ENCODE measurements at regions not wholly inside any gene's neighbourhood (a gene's known extent, or its start where the extent isn't known, plus 50 kb on each side); places are given as distances from the start of the nearest gene placed in this dataset.

DNA sequence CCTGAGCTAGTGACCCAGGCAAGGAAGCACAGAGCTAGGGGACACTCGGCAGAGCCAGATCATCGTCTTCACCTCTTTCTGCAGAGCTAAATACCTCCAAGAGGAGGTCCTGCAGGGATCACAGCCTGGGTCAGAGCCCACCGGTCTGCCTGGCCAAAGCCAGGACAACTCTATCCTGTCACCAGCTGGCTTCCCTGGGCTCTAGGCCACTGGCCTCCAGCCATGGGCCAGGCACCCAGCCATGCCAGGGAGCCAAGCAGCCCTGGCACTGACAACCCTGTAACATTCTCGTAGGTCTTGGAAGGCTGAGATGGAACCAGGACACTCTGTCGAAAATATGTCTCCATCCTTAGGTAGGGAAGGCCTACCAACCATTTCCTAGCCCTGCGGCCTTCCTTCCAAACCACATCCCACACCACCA, 270.1 kb downstream of the BUD13 start:
- DNase-seq (ENCODE audit: low spot score, unreplicated experiment), result no peak
- no peaks in the 10 kb centered on the region for H3K36me3 Mint-ChIP-seq (ENCODE audit: insufficient read depth)
- H3K27me3 Mint-ChIP-seq, result peaks cover 78% of the 10 kb centered on the region
- H3K9me3 Mint-ChIP-seq (ENCODE audit: low read depth), result no peaks in the 10 kb centered on the region
- TF ChIP-seq, protein P1, sequence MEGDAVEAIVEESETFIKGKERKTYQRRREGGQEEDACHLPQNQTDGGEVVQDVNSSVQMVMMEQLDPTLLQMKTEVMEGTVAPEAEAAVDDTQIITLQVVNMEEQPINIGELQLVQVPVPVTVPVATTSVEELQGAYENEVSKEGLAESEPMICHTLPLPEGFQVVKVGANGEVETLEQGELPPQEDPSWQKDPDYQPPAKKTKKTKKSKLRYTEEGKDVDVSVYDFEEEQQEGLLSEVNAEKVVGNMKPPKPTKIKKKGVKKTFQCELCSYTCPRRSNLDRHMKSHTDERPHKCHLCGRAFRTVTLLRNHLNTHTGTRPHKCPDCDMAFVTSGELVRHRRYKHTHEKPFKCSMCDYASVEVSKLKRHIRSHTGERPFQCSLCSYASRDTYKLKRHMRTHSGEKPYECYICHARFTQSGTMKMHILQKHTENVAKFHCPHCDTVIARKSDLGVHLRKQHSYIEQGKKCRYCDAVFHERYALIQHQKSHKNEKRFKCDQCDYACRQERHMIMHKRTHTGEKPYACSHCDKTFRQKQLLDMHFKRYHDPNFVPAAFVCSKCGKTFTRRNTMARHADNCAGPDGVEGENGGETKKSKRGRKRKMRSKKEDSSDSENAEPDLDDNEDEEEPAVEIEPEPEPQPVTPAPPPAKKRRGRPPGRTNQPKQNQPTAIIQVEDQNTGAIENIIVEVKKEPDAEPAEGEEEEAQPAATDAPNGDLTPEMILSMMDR (IDR thresholded peaks at IDR 0.05; ENCODE audit: unreplicated experiment), result no peak
- no peak overlapping the region for H3K4me3 Mint-ChIP-seq (ENCODE audit: low read depth)
- no peak overlapping the region for H3K27ac Mint-ChIP-seq
- H3K4me1 Mint-ChIP-seq (ENCODE audit: low read depth), result peaks cover 3% of the 10 kb centered on the region

DNA sequence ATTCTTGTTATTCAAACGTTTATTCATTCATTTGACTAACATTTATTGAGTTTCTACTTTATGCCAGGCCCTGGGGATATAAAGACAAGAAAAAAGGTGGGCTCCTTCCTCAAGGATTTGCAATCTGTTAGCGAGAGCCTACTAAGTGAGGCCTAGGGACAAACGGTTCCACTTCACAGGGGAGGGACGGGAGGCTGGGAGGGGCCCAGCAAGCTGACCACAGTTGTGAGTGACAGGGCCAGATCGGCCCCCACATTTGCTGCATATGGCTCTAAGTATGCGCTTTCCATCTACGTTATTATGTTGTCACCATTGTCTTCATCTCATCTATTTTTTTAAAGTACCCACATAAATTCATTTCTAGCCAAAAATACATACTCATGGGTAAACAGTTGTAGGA, 271.1 kb downstream of the BUD13 start:
- H3K4me3 Mint-ChIP-seq (ENCODE audit: low read depth), result no peak overlapping the region
- no peak for DNase-seq (ENCODE audit: low spot score, unreplicated experiment)
- no peak overlapping the region for H3K27ac Mint-ChIP-seq
- TF ChIP-seq, protein P1 (IDR thresholded peaks at IDR 0.05; ENCODE audit: unreplicated experiment), result no peak
- H3K27me3 Mint-ChIP-seq, result peaks cover 75% of the 10 kb centered on the region
- no peaks in the 10 kb centered on the region for H3K9me3 Mint-ChIP-seq (ENCODE audit: low read depth)
- no peaks in the 10 kb centered on the region for H3K36me3 Mint-ChIP-seq (ENCODE audit: insufficient read depth)
- H3K4me1 Mint-ChIP-seq (ENCODE audit: low read depth), result peaks cover 3% of the 10 kb centered on the region

DNA sequence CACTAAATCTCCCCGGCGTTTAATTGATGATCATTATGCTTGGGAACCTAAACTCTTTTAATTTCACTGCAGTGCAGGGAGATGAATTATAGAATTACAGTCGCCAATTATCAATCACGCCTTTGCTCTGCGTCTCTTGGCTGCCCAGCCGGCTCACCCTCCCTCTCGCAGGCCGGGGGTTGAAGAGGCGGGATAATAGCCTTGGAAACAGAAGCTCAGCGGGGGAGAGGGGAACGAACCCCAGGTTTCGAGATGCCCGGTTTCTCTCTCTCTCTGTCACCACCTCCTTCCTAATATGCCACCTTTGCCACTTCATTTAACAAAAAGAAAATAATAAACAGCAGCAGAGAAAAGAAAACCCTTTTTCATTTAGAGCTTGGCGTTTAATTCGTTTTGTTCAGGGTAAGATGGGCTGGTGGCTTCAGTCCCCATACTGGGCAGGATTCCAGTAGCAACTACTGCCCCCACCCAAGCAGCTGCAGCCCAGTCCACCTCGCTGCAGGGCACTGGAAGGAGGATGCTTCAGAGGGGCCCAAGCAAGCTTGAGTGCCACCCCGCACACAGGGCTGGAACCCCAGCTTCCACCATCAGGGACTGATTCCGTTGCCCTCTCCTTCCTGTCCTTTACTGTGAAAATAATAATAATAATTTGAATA, 271.7 kb downstream of the BUD13 start:
- TF ChIP-seq, protein P1 (IDR thresholded peaks at IDR 0.05; ENCODE audit: unreplicated experiment), result no peak
- no peak overlapping the region for H3K27ac Mint-ChIP-seq
- no peaks in the 10 kb centered on the region for H3K36me3 Mint-ChIP-seq (ENCODE audit: insufficient read depth)
- H3K4me1 Mint-ChIP-seq (ENCODE audit: low read depth), result peaks cover 3% of the 10 kb centered on the region
- H3K27me3 Mint-ChIP-seq, result peaks cover 74% of the 10 kb centered on the region
- no peaks in the 10 kb centered on the region for H3K9me3 Mint-ChIP-seq (ENCODE audit: low read depth)
- DNase-seq (ENCODE audit: low spot score, unreplicated experiment), result no peak
- H3K4me3 Mint-ChIP-seq (ENCODE audit: low read depth), result no peak overlapping the region

DNA sequence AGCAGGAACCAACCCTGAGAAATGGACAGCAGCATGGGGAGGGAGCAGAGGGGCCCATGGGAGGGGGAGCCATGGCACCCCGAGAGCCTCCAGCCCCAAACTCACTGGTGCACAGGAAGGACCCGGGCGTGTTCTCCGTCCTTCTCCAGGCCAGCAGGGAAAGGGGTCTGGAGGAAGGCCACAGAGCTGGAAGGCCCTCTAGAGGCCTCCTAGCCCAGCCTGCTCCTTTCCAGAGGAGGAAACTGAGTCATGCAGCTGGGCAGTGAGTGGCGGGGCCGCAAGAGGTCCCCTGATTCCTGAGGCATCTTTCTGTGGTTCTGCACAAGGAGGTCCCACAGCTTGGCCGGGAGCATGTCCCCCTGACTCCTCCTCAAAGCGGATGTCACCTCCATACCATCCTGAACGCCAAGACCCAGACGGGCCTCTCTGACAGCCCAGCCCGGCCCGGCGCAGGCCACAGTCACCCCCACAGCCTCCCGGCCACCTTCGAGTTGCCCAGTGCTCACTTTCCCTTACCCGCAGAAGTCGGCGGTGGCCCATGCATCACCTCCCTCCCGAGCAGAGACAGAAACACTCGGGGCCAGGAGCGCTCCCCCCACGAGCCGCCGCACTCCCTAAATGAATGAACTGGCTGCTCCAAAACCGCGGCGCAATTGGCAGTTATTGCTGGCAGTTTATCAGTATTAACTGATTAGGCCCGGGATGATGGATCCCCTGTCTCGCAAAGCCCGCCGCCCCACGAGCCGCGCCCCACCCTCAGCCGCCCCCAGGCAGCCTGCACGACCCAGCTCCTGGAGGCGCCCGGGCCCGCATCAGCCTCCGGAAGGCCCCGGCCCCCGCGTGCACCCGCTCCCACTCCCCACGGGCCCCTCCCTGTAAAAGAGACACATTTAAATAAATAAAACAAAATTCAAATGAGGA, 272.5 kb downstream of the BUD13 start:
- Mint-ChIP-seq H3K4me1 (ENCODE audit: low read depth) (peaks cover 2% of the 10 kb centered on the region), H3K27ac (no peak overlapping the region), H3K9me3 (ENCODE audit: low read depth) (no peaks in the 10 kb centered on the region), H3K27me3 (peaks cover 70% of the 10 kb centered on the region), H3K36me3 (ENCODE audit: insufficient read depth) (no peaks in the 10 kb centered on the region), H3K4me3 (ENCODE audit: low read depth) (no peak overlapping the region)
- TF ChIP-seq, protein P1 (IDR thresholded peaks at IDR 0.05; ENCODE audit: unreplicated experiment), result no peak
- no peak for DNase-seq (ENCODE audit: low spot score, unreplicated experiment)

DNA sequence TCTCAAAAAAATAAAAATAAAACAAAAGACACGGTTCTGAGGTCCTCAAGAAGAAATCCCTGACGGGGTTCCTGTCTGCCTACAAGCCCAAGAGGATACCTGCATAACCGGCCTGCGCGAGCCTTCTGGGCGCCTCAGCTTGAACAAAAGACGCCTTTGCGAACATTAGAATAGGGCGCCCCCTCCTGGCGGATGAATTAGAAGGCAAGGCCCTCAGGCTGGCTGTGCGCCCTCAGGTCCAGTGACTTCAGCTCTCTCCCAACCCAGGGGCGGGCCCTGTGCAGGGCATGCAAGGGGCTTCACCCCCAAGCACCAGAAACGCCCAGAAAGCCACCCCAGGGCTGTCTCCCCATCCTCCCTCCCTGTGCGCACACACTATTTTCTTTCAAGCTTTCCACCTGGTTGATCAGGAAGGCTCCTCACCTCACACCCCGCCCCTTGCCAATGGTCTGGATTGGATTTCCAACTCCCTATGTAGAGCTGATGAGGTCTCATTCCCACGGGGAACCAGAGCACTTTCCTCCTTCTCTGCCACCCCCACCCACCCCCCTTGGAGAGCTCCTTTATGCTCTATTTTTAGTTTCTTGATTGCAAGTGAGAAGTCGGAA, 273.3 kb downstream of the BUD13 start:
- Mint-ChIP-seq H3K36me3 (ENCODE audit: insufficient read depth) (no peaks in the 10 kb centered on the region), H3K27ac (no peak overlapping the region), H3K4me1 (ENCODE audit: low read depth) (no peaks in the 10 kb centered on the region), H3K27me3 (peaks cover 67% of the 10 kb centered on the region), H3K4me3 (ENCODE audit: low read depth) (no peak overlapping the region), H3K9me3 (ENCODE audit: low read depth) (no peaks in the 10 kb centered on the region)
- TF ChIP-seq, protein P1 (IDR thresholded peaks at IDR 0.05; ENCODE audit: unreplicated experiment), result peak; percentile 82
- peak; percentile 77 for DNase-seq (ENCODE audit: low spot score, unreplicated experiment)

Measured in progenitor cell of endocrine pancreas (in vitro differentiated cells).